ENCODE measurements at regions not wholly inside any gene's neighbourhood (a gene's known extent, or its start where the extent isn't known, plus 50 kb on each side); places are given as distances from the start of the nearest gene placed in this dataset.

GRCh38 chr13:76129305-76130000, 493.3 kb downstream of the LMO7 start:
- no peaks in the 10 kb centered on the region for H3K36me3 ChIP-seq (ENCODE audit: insufficient read depth, low read length)
- no peak overlapping the region for H3K4me3 ChIP-seq
- H3K27ac ChIP-seq: no peak overlapping the region
- no peak for DNase-seq (ENCODE audit: low read depth, low spot score)
- TF ChIP-seq FOXP2 (optimal IDR thresholded peaks at IDR 0.05; ENCODE audit: control extremely low read depth, extremely low read length, insufficient read depth): no peak
- TF ChIP-seq POLR2AphosphoS5 (IDR thresholded peaks at IDR 0.05; ENCODE audit: borderline replicate concordance, low read depth, low read length): no peak
- TF ChIP-seq EZH2 (IDR thresholded peaks at IDR 0.05): no peak
- H3K9ac ChIP-seq (ENCODE audit: insufficient read length): no peak overlapping the region
- H3K9me3 ChIP-seq (ENCODE audit: low read depth, low read length): no peaks in the 10 kb centered on the region

- no peak overlapping the region for H3K27ac ChIP-seq
- H3K9ac ChIP-seq (ENCODE audit: insufficient read length): no peak overlapping the region
- no peaks in the 10 kb centered on the region for H3K36me3 ChIP-seq (ENCODE audit: insufficient read depth, low read length)
- TF ChIP-seq FOXP2 (optimal IDR thresholded peaks at IDR 0.05; ENCODE audit: control extremely low read depth, extremely low read length, insufficient read depth) (no peak), POLR2AphosphoS5 (IDR thresholded peaks at IDR 0.05; ENCODE audit: borderline replicate concordance, low read depth, low read length) (no peak), EZH2 (IDR thresholded peaks at IDR 0.05) (no peak)
- H3K9me3 ChIP-seq (ENCODE audit: low read depth, low read length): no peaks in the 10 kb centered on the region
- DNase-seq (ENCODE audit: low read depth, low spot score): no peak
- H3K4me3 ChIP-seq: no peak overlapping the region
Measured at GRCh38 chr13:76127922-76128321, 491.8 kb downstream of the LMO7 start.

DNA sequence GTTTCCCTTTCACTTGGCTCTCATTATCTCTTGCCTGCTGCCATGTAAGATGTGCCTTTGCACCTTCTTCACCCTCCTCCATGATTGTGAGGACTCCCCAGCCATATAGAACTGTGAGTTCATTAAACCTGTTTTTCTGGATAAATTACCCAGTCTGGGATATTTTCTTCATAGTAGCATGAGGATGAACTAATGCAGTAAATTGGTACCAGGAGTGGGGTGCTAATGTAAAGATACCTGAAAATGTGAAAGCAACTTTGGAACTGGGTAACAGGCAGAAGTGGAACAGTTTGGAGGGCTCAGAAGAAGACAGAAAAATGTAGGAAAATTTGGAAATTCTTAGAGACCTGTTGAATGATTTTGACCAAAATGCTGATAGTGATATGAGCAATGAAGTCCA, 487.4 kb downstream of the LMO7 start:
- Histone ChIP-seq H3K27ac (no peak overlapping the region), H3K4me3 (no peak overlapping the region), H3K9me3 (ENCODE audit: low read depth, low read length) (no peaks in the 10 kb centered on the region), H3K36me3 (ENCODE audit: insufficient read depth, low read length) (no peaks in the 10 kb centered on the region), H3K9ac (ENCODE audit: insufficient read length) (no peak overlapping the region)
- TF ChIP-seq FOXP2 (optimal IDR thresholded peaks at IDR 0.05; ENCODE audit: control extremely low read depth, extremely low read length, insufficient read depth): no peak
- TF ChIP-seq EZH2 (IDR thresholded peaks at IDR 0.05): no peak
- no peak for DNase-seq (ENCODE audit: low read depth, low spot score)

DNA sequence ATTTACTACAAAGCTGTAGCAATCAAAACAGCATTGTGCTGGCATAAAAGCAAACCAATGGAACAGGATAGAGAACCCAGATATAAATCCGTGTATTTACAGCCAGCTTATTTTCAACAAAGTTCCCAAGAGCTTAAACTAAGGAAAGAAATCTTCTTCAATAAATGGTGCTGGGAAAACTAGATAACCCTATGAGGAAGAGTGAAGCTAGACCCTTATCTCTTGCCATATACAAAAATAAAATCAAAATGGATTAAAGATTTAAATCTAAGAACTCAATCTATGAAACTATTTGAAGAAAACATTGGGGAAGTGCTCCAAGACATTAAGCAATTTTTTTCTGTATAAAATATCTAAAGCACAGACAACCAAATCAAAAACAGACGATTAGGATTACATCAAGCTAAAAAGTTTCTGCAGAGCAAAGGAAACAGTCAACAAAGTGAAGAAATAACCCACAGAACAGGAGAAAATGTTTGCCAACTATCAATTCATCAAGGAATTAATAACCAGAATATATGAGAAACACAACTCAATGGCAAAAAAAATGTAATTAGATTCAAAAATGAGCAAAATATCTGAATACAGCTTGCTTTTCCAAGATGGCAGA, 480.7 kb downstream of the LMO7 start:
- TF ChIP-seq EZH2 (IDR thresholded peaks at IDR 0.05) (no peak), FOXP2 (optimal IDR thresholded peaks at IDR 0.05; ENCODE audit: control extremely low read depth, extremely low read length, insufficient read depth) (no peak), POLR2AphosphoS5 (IDR thresholded peaks at IDR 0.05; ENCODE audit: borderline replicate concordance, low read depth, low read length) (no peak)
- no peaks in the 10 kb centered on the region for H3K36me3 ChIP-seq (ENCODE audit: insufficient read depth, low read length)

GRCh38 chr13:76106763-76107162, 470.6 kb downstream of the LMO7 start:
- no peak overlapping the region for H3K4me3 ChIP-seq
- DNase-seq (ENCODE audit: low read depth, low spot score): no peak
- no peaks in the 10 kb centered on the region for H3K9me3 ChIP-seq (ENCODE audit: low read depth, low read length)
- H3K27ac ChIP-seq: no peak overlapping the region
- TF ChIP-seq POLR2AphosphoS5 (IDR thresholded peaks at IDR 0.05; ENCODE audit: borderline replicate concordance, low read depth, low read length) (no peak), EZH2 (IDR thresholded peaks at IDR 0.05) (no peak), FOXP2 (optimal IDR thresholded peaks at IDR 0.05; ENCODE audit: control extremely low read depth, extremely low read length, insufficient read depth) (no peak)
- H3K36me3 ChIP-seq (ENCODE audit: insufficient read depth, low read length): no peaks in the 10 kb centered on the region
- H3K9ac ChIP-seq (ENCODE audit: insufficient read length): no peak overlapping the region

More for the DNA sequence above, 480.7 kb downstream of the LMO7 start:
- Histone ChIP-seq H3K4me3 (no peak overlapping the region), H3K9ac (ENCODE audit: insufficient read length) (no peak overlapping the region), H3K9me3 (ENCODE audit: low read depth, low read length) (no peaks in the 10 kb centered on the region), H3K27ac (no peak overlapping the region)
- DNase-seq (ENCODE audit: low read depth, low spot score): no peak

- H3K9me3 ChIP-seq (ENCODE audit: low read depth, low read length): no peaks in the 10 kb centered on the region
- TF ChIP-seq POLR2AphosphoS5 (IDR thresholded peaks at IDR 0.05; ENCODE audit: borderline replicate concordance, low read depth, low read length): no peak
- TF ChIP-seq EZH2 (IDR thresholded peaks at IDR 0.05): no peak
- no peak for TF ChIP-seq FOXP2 (optimal IDR thresholded peaks at IDR 0.05; ENCODE audit: control extremely low read depth, extremely low read length, insufficient read depth)
Measured at GRCh38 chr13:76094645-76095044, 458.5 kb downstream of the LMO7 start.

GRCh38 chr13:76091076-76091475, 454.9 kb downstream of the LMO7 start:
- Histone ChIP-seq H3K9ac (ENCODE audit: insufficient read length) (no peak overlapping the region), H3K36me3 (ENCODE audit: insufficient read depth, low read length) (no peaks in the 10 kb centered on the region), H3K4me3 (no peak overlapping the region), H3K9me3 (ENCODE audit: low read depth, low read length) (peaks cover 4% of the 10 kb centered on the region; the same call in 1 of the 2 replicates), H3K27ac (no peak overlapping the region)
- no peak for TF ChIP-seq FOXP2 (optimal IDR thresholded peaks at IDR 0.05; ENCODE audit: control extremely low read depth, extremely low read length, insufficient read depth)
- TF ChIP-seq EZH2 (IDR thresholded peaks at IDR 0.05): no peak
- no peak for TF ChIP-seq POLR2AphosphoS5 (IDR thresholded peaks at IDR 0.05; ENCODE audit: borderline replicate concordance, low read depth, low read length)
- no peak for DNase-seq (ENCODE audit: low read depth, low spot score)

More at GRCh38 chr13:76094645-76095044, 458.5 kb downstream of the LMO7 start:
- Histone ChIP-seq H3K9ac (ENCODE audit: insufficient read length) (no peak overlapping the region), H3K36me3 (ENCODE audit: insufficient read depth, low read length) (no peaks in the 10 kb centered on the region), H3K27ac (no peak overlapping the region), H3K4me3 (no peak overlapping the region)
- DNase-seq (ENCODE audit: low read depth, low spot score): no peak

DNA sequence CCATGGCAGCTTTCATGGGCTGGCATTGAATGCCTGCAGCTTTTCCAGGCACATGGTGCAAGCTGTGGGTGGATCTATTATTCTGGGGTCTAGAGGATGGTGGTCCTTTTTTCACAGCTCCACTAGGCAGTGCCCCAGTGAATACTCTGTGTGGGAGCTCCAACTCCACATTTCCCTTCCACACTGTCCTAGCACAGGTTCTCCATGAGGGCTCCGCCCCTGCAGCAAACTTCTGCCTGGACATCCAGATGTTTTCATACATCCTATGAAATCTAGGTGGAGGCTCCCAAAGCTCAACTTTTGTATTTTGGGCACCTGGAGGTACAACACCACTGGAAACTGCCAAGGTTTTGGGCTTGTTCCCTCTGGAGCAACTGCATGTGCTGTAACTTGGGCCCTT, 450.6 kb downstream of the LMO7 start:
- Histone ChIP-seq H3K9ac (ENCODE audit: insufficient read length) (no peak overlapping the region), H3K4me3 (no peak overlapping the region), H3K9me3 (ENCODE audit: low read depth, low read length) (peaks cover 4% of the 10 kb centered on the region; the same call in 1 of the 2 replicates), H3K27ac (no peak overlapping the region), H3K36me3 (ENCODE audit: insufficient read depth, low read length) (no peaks in the 10 kb centered on the region)
- DNase-seq (ENCODE audit: low read depth, low spot score): no peak
- no peak for TF ChIP-seq FOXP2 (optimal IDR thresholded peaks at IDR 0.05; ENCODE audit: control extremely low read depth, extremely low read length, insufficient read depth)
- TF ChIP-seq POLR2AphosphoS5 (IDR thresholded peaks at IDR 0.05; ENCODE audit: borderline replicate concordance, low read depth, low read length): no peak
- TF ChIP-seq EZH2 (IDR thresholded peaks at IDR 0.05): no peak
